ENCODE measurements at regions not wholly inside any gene's neighbourhood (a gene's known extent, or its start where the extent isn't known, plus 50 kb on each side); places are given as distances from the start of the nearest gene placed in this dataset.

DNA sequence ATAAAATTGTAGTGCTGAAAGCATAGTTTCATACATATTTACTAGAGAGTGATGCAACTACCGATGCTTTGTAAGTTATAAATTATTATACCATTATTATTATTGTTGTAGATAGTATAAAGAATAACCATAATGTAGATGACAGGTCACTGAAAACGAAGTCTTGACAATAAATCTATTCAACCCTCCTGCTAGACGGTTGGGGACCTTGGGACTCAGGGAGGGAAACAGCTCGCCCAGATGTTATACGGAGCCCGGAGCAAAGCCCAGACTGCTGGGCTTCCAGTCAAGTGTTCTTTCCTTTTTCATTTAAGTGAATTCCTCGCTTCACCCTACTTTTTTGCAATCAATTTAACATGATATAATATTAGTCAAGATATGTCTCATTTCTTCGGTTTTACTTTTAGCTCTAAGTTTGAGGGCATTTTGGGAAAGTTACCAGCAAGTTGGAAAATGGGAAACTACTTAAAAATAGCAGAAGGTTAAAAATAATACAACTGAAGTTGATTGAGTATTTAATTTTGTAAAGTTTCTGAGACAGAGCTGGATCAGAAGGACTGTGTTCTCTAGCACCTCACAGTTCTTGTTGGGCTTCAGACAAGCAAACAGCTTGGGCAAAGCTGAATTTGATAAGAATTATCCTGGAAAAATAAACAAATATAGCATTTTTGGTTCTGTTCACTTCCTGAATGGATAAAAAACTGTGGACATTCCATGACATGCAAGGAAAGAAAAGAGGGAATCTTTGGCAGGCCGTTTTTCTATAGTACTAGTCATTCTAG is 173.4 kb upstream of the TP63 start:
- no peak for TF ChIP-seq CTCF (IDR thresholded peaks at IDR 0.05)
- no peak for TF ChIP-seq POLR2AphosphoS5 (IDR thresholded peaks at IDR 0.05; ENCODE audit: low read depth, low read length)
- TF ChIP-seq, protein P1, sequence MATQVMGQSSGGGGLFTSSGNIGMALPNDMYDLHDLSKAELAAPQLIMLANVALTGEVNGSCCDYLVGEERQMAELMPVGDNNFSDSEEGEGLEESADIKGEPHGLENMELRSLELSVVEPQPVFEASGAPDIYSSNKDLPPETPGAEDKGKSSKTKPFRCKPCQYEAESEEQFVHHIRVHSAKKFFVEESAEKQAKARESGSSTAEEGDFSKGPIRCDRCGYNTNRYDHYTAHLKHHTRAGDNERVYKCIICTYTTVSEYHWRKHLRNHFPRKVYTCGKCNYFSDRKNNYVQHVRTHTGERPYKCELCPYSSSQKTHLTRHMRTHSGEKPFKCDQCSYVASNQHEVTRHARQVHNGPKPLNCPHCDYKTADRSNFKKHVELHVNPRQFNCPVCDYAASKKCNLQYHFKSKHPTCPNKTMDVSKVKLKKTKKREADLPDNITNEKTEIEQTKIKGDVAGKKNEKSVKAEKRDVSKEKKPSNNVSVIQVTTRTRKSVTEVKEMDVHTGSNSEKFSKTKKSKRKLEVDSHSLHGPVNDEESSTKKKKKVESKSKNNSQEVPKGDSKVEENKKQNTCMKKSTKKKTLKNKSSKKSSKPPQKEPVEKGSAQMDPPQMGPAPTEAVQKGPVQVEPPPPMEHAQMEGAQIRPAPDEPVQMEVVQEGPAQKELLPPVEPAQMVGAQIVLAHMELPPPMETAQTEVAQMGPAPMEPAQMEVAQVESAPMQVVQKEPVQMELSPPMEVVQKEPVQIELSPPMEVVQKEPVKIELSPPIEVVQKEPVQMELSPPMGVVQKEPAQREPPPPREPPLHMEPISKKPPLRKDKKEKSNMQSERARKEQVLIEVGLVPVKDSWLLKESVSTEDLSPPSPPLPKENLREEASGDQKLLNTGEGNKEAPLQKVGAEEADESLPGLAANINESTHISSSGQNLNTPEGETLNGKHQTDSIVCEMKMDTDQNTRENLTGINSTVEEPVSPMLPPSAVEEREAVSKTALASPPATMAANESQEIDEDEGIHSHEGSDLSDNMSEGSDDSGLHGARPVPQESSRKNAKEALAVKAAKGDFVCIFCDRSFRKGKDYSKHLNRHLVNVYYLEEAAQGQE (IDR thresholded peaks at IDR 0.05; ENCODE audit: insufficient read depth in 1 of 2, low read depth in 2 of 2, low read length in 1 of 2): no peak
- no peak for TF ChIP-seq SIN3A (IDR thresholded peaks at IDR 0.05; ENCODE audit: borderline replicate concordance, insufficient read depth, low read depth, low read length)
